ENCODE measurements at regions not wholly inside any gene's neighbourhood (a gene's known extent, or its start where the extent isn't known, plus 50 kb on each side); places are given as distances from the start of the nearest gene placed in this dataset.
A peak's percentile ranks its signal among the peaks of the same experiment; 100 is the strongest.

- no peaks in the 10 kb centered on the region for H3K36me3 ChIP-seq (replicated peaks; ENCODE audit: insufficient read depth, low read depth)
- H3K4me3 ChIP-seq, result no peak overlapping the region
- H3K9me2 ChIP-seq (replicated peaks; ENCODE audit: insufficient read depth), result no peaks in the 10 kb centered on the region
- H4K20me1 ChIP-seq (ENCODE audit: insufficient read depth, poor library complexity, severe bottlenecking), result no peaks in the 10 kb centered on the region
- DNase-seq (ENCODE audit: low spot score), result no peak
- no peak overlapping the region for H3K4me2 ChIP-seq
- H2AFZ ChIP-seq, result no peak overlapping the region
- no peaks in the 10 kb centered on the region for H3K9me3 ChIP-seq (ENCODE audit: low read depth)
- TF ChIP-seq EZH2phosphoT487 (IDR thresholded peaks at IDR 0.05; ENCODE audit: low read depth, severe bottlenecking, unreplicated experiment), result no peak
- no peak for TF ChIP-seq EZH2 (IDR thresholded peaks at IDR 0.05; ENCODE audit: borderline replicate concordance)
- TF ChIP-seq CTCF (IDR thresholded peaks at IDR 0.05; ENCODE audit: poor library complexity), result no peak
- peaks cover 27% of the 10 kb centered on the region for H3K4me1 ChIP-seq (ENCODE audit: insufficient read depth)
- 74% methylated on average over 4 of the region's 4 CpGs for WGBS (ENCODE audit: low lambda C conversion rate, missing lambda C conversion rate)
- H3K79me2 ChIP-seq, result no peaks in the 10 kb centered on the region
- H3K27ac ChIP-seq, result peak overlapping the region; percentile 2
- no peaks in the 10 kb centered on the region for H3K27me3 ChIP-seq
Measured at GRCh38 chr13:23988546-23989122, 91.3 kb upstream of the C1QTNF9B start.

DNA sequence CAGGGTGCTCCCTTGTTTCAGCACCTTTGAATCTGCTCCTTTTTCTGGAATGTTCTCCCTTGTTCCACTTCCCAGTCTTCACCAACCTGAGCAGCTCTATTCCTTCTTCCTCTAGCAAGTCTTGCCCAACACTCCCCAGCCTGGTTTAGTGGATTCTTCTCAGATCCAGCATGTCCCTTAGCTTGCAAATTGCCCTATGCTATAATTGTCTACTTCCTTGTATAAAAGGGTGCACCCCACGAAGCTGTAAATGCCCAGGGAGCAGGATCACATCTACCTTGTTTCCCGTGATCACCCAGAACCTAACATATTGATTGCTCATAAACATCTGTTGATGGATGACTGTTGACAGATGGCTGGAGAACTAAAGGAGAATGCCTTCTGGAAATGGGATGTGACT is 93.2 kb upstream of the C1QTNF9B start:
- H3K9me2 ChIP-seq (replicated peaks; ENCODE audit: insufficient read depth), result no peaks in the 10 kb centered on the region
- no peaks in the 10 kb centered on the region for H3K27me3 ChIP-seq
- H3K4me2 ChIP-seq, result peak overlapping the region; percentile 42
- H4K20me1 ChIP-seq (ENCODE audit: insufficient read depth, poor library complexity, severe bottlenecking), result no peaks in the 10 kb centered on the region
- no peaks in the 10 kb centered on the region for H3K9me3 ChIP-seq (ENCODE audit: low read depth)
- no peaks in the 10 kb centered on the region for H3K36me3 ChIP-seq (replicated peaks; ENCODE audit: insufficient read depth, low read depth)
- WGBS (ENCODE audit: low lambda C conversion rate, missing lambda C conversion rate), result 50% methylated on average over 2 of the region's 2 CpGs
- H3K27ac ChIP-seq, result peak overlapping the region; percentile 73
- TF ChIP-seq EZH2 (IDR thresholded peaks at IDR 0.05; ENCODE audit: borderline replicate concordance), result no peak
- TF ChIP-seq CTCF (IDR thresholded peaks at IDR 0.05; ENCODE audit: poor library complexity), result no peak
- TF ChIP-seq EZH2phosphoT487 (IDR thresholded peaks at IDR 0.05; ENCODE audit: low read depth, severe bottlenecking, unreplicated experiment), result no peak
- no peaks in the 10 kb centered on the region for H3K79me2 ChIP-seq
- no peak overlapping the region for H2AFZ ChIP-seq
- H3K4me3 ChIP-seq, result no peak overlapping the region
- DNase-seq (ENCODE audit: low spot score), result no peak
- peaks cover 27% of the 10 kb centered on the region for H3K4me1 ChIP-seq (ENCODE audit: insufficient read depth)

- Histone ChIP-seq H2AFZ (no peak overlapping the region), H3K27ac (peak overlapping the region; percentile 73), H3K9me3 (ENCODE audit: low read depth) (no peaks in the 10 kb centered on the region), H3K36me3 (replicated peaks; ENCODE audit: insufficient read depth, low read depth) (no peaks in the 10 kb centered on the region), H3K9me2 (replicated peaks; ENCODE audit: insufficient read depth) (no peaks in the 10 kb centered on the region), H3K4me3 (no peak overlapping the region), H3K4me1 (ENCODE audit: insufficient read depth) (peaks cover 27% of the 10 kb centered on the region), H3K4me2 (peak overlapping the region; percentile 54), H3K79me2 (no peaks in the 10 kb centered on the region), H3K27me3 (no peaks in the 10 kb centered on the region), H4K20me1 (ENCODE audit: insufficient read depth, poor library complexity, severe bottlenecking) (no peaks in the 10 kb centered on the region)
- WGBS (ENCODE audit: low lambda C conversion rate, missing lambda C conversion rate), result 37% methylated on average over 3 of the region's 3 CpGs
- TF ChIP-seq CTCF (IDR thresholded peaks at IDR 0.05; ENCODE audit: poor library complexity), result no peak
- TF ChIP-seq EZH2 (IDR thresholded peaks at IDR 0.05; ENCODE audit: borderline replicate concordance), result no peak
- peak; percentile 50 for DNase-seq (ENCODE audit: low spot score)
Measured at GRCh38 chr13:23991119-23991518, 93.8 kb upstream of the C1QTNF9B start.

Measured in hepatocyte (in vitro differentiated cells).